ENCODE measurements at regions not wholly inside any gene's neighbourhood (a gene's known extent, or its start where the extent isn't known, plus 50 kb on each side); places are given as distances from the start of the nearest gene placed in this dataset.

- ATAC-seq, result no peak
- peaks cover 0 to 4% (median 0%) of the 10 kb centered on the region in 12 donors for H3K9me3 ChIP-seq
- intact Hi-C loops (cut with DNase I), result no loop called here
- no peak for TF ChIP-seq CTCF (IDR thresholded peaks at IDR 0.05)
- TF ChIP-seq POLR2A (IDR thresholded peaks at IDR 0.05), result no peak
- no peak overlapping the region for H3K27ac ChIP-seq
- H3K36me3 ChIP-seq, result no peaks in the 10 kb centered on the region
- WGBS, 4 donors, result 14 to 31% (median 22%) methylated on average over 1 of the region's 1 CpG
- peaks cover 0 to 10% (median 0%) of the 10 kb centered on the region in 9 donors for H3K27me3 ChIP-seq
- no peaks in the 10 kb centered on the region for H3K4me1 ChIP-seq
- H3K4me3 ChIP-seq, result no peak overlapping the region
- DNase-seq, result no peak
Measured at GRCh38 chr22:34975721-34976120, 90.2 kb upstream of the ISX start.

GRCh38 chr22:34976474-34976873 lies 89.5 kb upstream of the ISX start:
- no peak for ATAC-seq
- Histone ChIP-seq H3K4me1 (no peaks in the 10 kb centered on the region), H3K9me3 (peaks cover 0 to 4% (median 0%) of the 10 kb centered on the region in 12 donors), H3K4me3 (no peak overlapping the region), H3K36me3 (no peaks in the 10 kb centered on the region), H3K27ac (no peak overlapping the region), H3K27me3 (peaks cover 0 to 10% (median 0%) of the 10 kb centered on the region in 9 donors)
- intact Hi-C loops (cut with DNase I), result no loop called here
- TF ChIP-seq POLR2A (IDR thresholded peaks at IDR 0.05) (no peak), CTCF (IDR thresholded peaks at IDR 0.05) (no peak)
- DNase-seq, result no peak
- WGBS, 4 donors, result 79 to 87% (median 86%) methylated on average over 4 of the region's 4 CpGs

- TF ChIP-seq POLR2A (IDR thresholded peaks at IDR 0.05), result no peak
- TF ChIP-seq CTCF (IDR thresholded peaks at IDR 0.05), result no peak
- Histone ChIP-seq H3K4me3 (no peak overlapping the region), H3K4me1 (no peaks in the 10 kb centered on the region), H3K27ac (no peak overlapping the region), H3K9me3 (peaks cover 0 to 4% (median 0%) of the 10 kb centered on the region in 12 donors), H3K27me3 (peaks cover 0 to 10% (median 0%) of the 10 kb centered on the region in 9 donors), H3K36me3 (no peaks in the 10 kb centered on the region)
- WGBS, 4 donors, result 73 to 91% (median 83%) methylated on average over 2 of the region's 2 CpGs
- intact Hi-C loops (cut with DNase I), result no loop called here
- ATAC-seq (no peak), DNase-seq (no peak)
Measured at GRCh38 chr22:34976886-34977285, 89.1 kb upstream of the ISX start.

- no peak overlapping the region for H3K4me3 ChIP-seq
- H3K4me1 ChIP-seq, result no peaks in the 10 kb centered on the region
- DNase-seq (no peak), ATAC-seq (no peak)
- H3K9me3 ChIP-seq, result peaks cover 0 to 54% (median 20%) of the 10 kb centered on the region in 12 donors
- intact Hi-C loops (cut with DNase I), result no loop called here
- 52 to 78% (median 60%) methylated on average over 1 of the region's 1 CpG for WGBS, 4 donors
- no peak for TF ChIP-seq POLR2A (IDR thresholded peaks at IDR 0.05)
- TF ChIP-seq CTCF (IDR thresholded peaks at IDR 0.05), result no peak
- H3K36me3 ChIP-seq, result no peaks in the 10 kb centered on the region
- peaks cover 0 to 8% (median 0%) of the 10 kb centered on the region in 9 donors for H3K27me3 ChIP-seq
- no peak overlapping the region for H3K27ac ChIP-seq
Measured at GRCh38 chr22:34986523-34986922, 79.4 kb upstream of the ISX start.

All from heart left ventricle (tissue), 16 donors.